GM19043 (cell line): ENCODE measurements at regions not wholly inside any gene's neighbourhood (a gene's known extent, or its start where the extent isn't known, plus 50 kb on each side); places are given as distances from the start of the nearest gene placed in this dataset.
"Not testable (repeated sequence)": the region's sequence is repeated elsewhere in the genome, so short reads cannot be mapped to it uniquely, and the experiment has no call there.

Experiments used
- ATAC-seq: cut with Tn5 transposase; IDR thresholded peaks from one replicate; pipeline ENCODE4 v1.9.1; 2021; ENCODE audit warnings: low read depth; ENCODE audit not compliant: unreplicated experiment

- ATAC-seq, result no peak
These were observed 501.9 kb upstream of the SEMA3D start for GRCh38 chr7:85688712-85689111.

- no peak for ATAC-seq
These were observed 499.7 kb upstream of the SEMA3D start for GRCh38 chr7:85686401-85687181.

- ATAC-seq, result no peak
These were observed 499.0 kb upstream of the SEMA3D start for GRCh38 chr7:85685901-85686300.

GRCh38 chr7:85682833-85683620 is 496.2 kb upstream of the SEMA3D start:
- no peak for ATAC-seq

GRCh38 chr7:85681241-85681640 is 494.4 kb upstream of the SEMA3D start:
- no peak for ATAC-seq

- ATAC-seq, result not testable (repeated sequence)
These were observed 488.2 kb upstream of the SEMA3D start for GRCh38 chr7:85675093-85675492.

GRCh38 chr7:85673876-85674275 is 487.0 kb upstream of the SEMA3D start:
- no peak for ATAC-seq

GRCh38 chr7:85669225-85669624 is 482.4 kb upstream of the SEMA3D start:
- no peak for ATAC-seq

- ATAC-seq, result no peak
These were observed 477.5 kb upstream of the SEMA3D start for GRCh38 chr7:85664341-85664740.

- ATAC-seq, result no peak
These were observed 472.5 kb upstream of the SEMA3D start for GRCh38 chr7:85659364-85659763.

- no peak for ATAC-seq
These were observed 468.4 kb upstream of the SEMA3D start for GRCh38 chr7:85655252-85655651.

- no peak for ATAC-seq
These were observed 457.4 kb upstream of the SEMA3D start for GRCh38 chr7:85644272-85644671.

- ATAC-seq, result no peak
These were observed 454.5 kb upstream of the SEMA3D start for GRCh38 chr7:85641331-85641730.

- ATAC-seq, result no peak
These were observed 451.5 kb upstream of the SEMA3D start for GRCh38 chr7:85638394-85638793.

- ATAC-seq, result no peak
These were observed 448.1 kb upstream of the SEMA3D start for GRCh38 chr7:85634951-85635350.

GRCh38 chr7:85630904-85631600 is 444.2 kb upstream of the SEMA3D start:
- ATAC-seq, result no peak

- no peak for ATAC-seq
These were observed 441.1 kb upstream of the SEMA3D start for GRCh38 chr7:85627791-85628586.

GRCh38 chr7:85622059-85622458 is 435.2 kb upstream of the SEMA3D start:
- no peak for ATAC-seq

- no peak for ATAC-seq
These were observed 434.3 kb upstream of the SEMA3D start for GRCh38 chr7:85620936-85621685.

GRCh38 chr7:85619236-85619635 is 432.4 kb upstream of the SEMA3D start:
- no peak for ATAC-seq
